VCaP (cell line): ENCODE measurements at regions not wholly inside any gene's neighbourhood (a gene's known extent, or its start where the extent isn't known, plus 50 kb on each side); places are given as distances from the start of the nearest gene placed in this dataset.

ENCODE experiments used
- H3K27ac ChIP-seq: fragments of 450-650 bp; 2 replicates; pipeline ENCODE4 v1.5.1; 2017
- CTCF ChIP-seq: fragments of 450-650 bp; conservative IDR thresholded peaks from 2 replicates; pipeline ENCODE4 v1.5.1; 2017; ENCODE audit warnings: mild to moderate bottlenecking, moderate library complexity

- no peak for TF ChIP-seq CTCF
- no peak overlapping the region for H3K27ac ChIP-seq
Observed at GRCh38 chr6:150456466-150456865, 87.7 kb downstream of the IYD start.

- TF ChIP-seq CTCF = no peak
- H3K27ac ChIP-seq = no peak overlapping the region
Observed at GRCh38 chr6:150456902-150457643, 88.3 kb downstream of the IYD start.

GRCh38 chr6:150458579-150458978, 89.8 kb downstream of the IYD start:
- H3K27ac ChIP-seq = no peak overlapping the region
- no peak for TF ChIP-seq CTCF

GRCh38 chr6:150463852-150464251, 95.0 kb downstream of the IYD start:
- TF ChIP-seq CTCF = no peak
- no peak overlapping the region for H3K27ac ChIP-seq

- H3K27ac ChIP-seq = no peak overlapping the region
- TF ChIP-seq CTCF = no peak
Observed at GRCh38 chr6:150464966-150465365, 96.2 kb downstream of the IYD start.

GRCh38 chr6:150465610-150466009, 96.8 kb downstream of the IYD start:
- TF ChIP-seq CTCF = no peak
- no peak overlapping the region for H3K27ac ChIP-seq

- H3K27ac ChIP-seq = no peak overlapping the region
- no peak for TF ChIP-seq CTCF
Observed at GRCh38 chr6:150466196-150466595, 97.4 kb downstream of the IYD start.
